OCI-LY3 (cell line): ENCODE measurements at regions not wholly inside any gene's neighbourhood (a gene's known extent, or its start where the extent isn't known, plus 50 kb on each side); places are given as distances from the start of the nearest gene placed in this dataset.

ENCODE experiments used
- H2AFZ ChIP-seq: fragments of 200-600, 300-600 bp; shearing (Covaris generic); 2 replicates; pipeline ENCODE4 v1.6.0; 2014; ENCODE audit warnings: antibody characterized with exemption, low read depth, low read length
- H3K27ac ChIP-seq: fragments of 200-600, 300-600 bp; sonication (generic); 2 replicates; pipeline ENCODE4 v1.5.1; 2014; ENCODE audit warnings: mild to moderate bottlenecking, low read length, moderate library complexity, mixed read lengths
- H3K27me3 ChIP-seq: fragments of 200-600, 300-600 bp; sonication (generic); 2 replicates; pipeline ENCODE4 v1.6.1; 2014; ENCODE audit warnings: low read depth, low read length, mixed read lengths
- H3K36me3 ChIP-seq: fragments of 200-600, 300-600 bp; sonication (generic); replicated peaks from 2 replicates; pipeline ENCODE3; 2014; ENCODE audit warnings: low read depth, low read length, mixed read lengths
- H3K4me1 ChIP-seq: fragments of 300-600, 200-600 bp; sonication (generic); 2 replicates; pipeline ENCODE4 v1.6.1; 2014; ENCODE audit warnings: low read length, mixed read lengths
- H3K4me2 ChIP-seq: fragments of 200-600, 300-600 bp; sonication (generic); 2 replicates; pipeline ENCODE4 v1.6.1; 2014; ENCODE audit warnings: low read length, mixed read lengths
- H3K4me3 ChIP-seq: fragments of 300-600, 200-600 bp; sonication (generic); 2 replicates; pipeline ENCODE4 v1.5.1; 2014; ENCODE audit warnings: antibody characterized with exemption, mild to moderate bottlenecking, low read length, moderate library complexity
- H3K79me2 ChIP-seq: fragments of 300-600, 200-600 bp; shearing (Covaris generic); 2 replicates; pipeline ENCODE4 v1.6.1; 2014; ENCODE audit warnings: mild to moderate bottlenecking, low read length, mixed read lengths
- H3K9ac ChIP-seq: fragments of 300-600, 200-600 bp; shearing (Covaris generic); 2 replicates; pipeline ENCODE4 v1.6.0; 2014; ENCODE audit warnings: mild to moderate bottlenecking, low read length, moderate library complexity
- H3K9me3 ChIP-seq: fragments of 200-600, 300-600 bp; shearing (Covaris generic); 2 replicates; pipeline ENCODE4 v1.6.1; 2014; ENCODE audit warnings: low read length, mixed read lengths; ENCODE audit not compliant: insufficient read depth
- H4K20me1 ChIP-seq: fragments of 200-600, 300-600 bp; sonication (generic); 2 replicates; pipeline ENCODE4 v1.6.1; 2016; ENCODE audit warnings: low read length, mixed read lengths; ENCODE audit not compliant: insufficient read depth
- EZH2phosphoT487 ChIP-seq: fragments of 200-600 bp; shearing (Covaris generic); IDR thresholded peaks from 2 replicates; pipeline ENCODE4 v1.6.1; 2018; ENCODE audit warnings: antibody characterized with exemption, mixed run types, low read depth
- TF ChIP-seq, protein P1 (sequence below): fragments of 200-600, 300-600 bp; sonication (generic); IDR thresholded peaks from 2 replicates; pipeline ENCODE4 v1.5.1; 2014; ENCODE audit warnings: antibody characterized with exemption, low read length, low read depth

DNA sequence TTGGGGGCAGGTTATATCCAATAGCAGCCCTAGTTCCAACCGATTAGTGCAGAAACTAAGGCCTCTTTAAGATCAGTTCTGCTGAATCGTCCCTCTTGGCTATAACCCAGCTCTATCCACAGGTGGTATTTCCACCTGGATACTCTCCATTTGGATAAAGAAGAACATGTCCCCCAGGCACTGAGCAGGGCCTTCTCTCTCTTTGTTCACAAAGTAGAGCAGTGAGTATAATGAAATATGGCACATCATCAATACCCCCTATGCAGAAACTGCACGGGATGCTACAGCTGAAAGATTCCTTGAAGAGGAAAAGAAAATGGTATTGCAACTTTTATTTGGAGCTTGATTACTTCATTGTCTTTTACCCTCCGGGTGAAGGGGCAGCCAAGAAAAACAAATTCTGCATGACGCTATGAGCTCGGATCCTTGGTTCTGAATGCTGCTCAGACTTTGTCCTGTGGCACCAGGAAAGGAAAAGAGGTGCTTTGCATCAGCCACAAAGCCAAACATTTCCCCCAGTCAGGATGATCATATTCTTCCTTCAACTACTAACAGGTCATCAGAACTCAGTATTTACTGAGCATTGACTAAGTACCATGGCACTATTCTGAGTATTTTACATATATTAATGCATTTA lies 399.7 kb downstream of the NPIPA8 start:
- Histone ChIP-seq H2AFZ (no peak overlapping the region), H3K36me3 (no peaks in the 10 kb centered on the region)

DNA sequence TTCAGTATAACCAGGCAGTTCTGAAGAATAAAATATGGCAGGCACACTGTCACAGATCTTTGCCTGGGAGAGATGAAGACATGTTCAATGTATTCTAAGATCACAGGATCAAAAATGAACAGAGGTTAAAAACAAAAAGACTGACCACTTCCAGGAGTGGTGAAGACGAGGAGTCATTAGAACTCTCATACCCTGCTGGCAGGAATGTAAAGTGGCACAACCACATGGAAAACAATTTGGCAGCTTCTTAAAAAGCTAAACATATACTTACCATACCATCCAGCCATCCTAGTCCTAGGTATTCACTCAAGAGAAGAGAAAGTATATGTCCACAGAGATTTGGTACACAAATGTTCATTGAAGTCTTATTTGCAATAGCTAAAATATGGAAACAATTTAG lies 406.3 kb downstream of the NPIPA8 start:
- Histone ChIP-seq H4K20me1 (no peaks in the 10 kb centered on the region), H3K36me3 (no peaks in the 10 kb centered on the region), H3K4me2 (no peak overlapping the region), H3K27me3 (no peaks in the 10 kb centered on the region), H3K4me3 (no peak overlapping the region), H3K79me2 (no peaks in the 10 kb centered on the region), H3K27ac (no peak overlapping the region), H3K9me3 (no peaks in the 10 kb centered on the region), H3K4me1 (no peaks in the 10 kb centered on the region), H3K9ac (no peak overlapping the region), H2AFZ (no peak overlapping the region)
- TF ChIP-seq, protein P1, sequence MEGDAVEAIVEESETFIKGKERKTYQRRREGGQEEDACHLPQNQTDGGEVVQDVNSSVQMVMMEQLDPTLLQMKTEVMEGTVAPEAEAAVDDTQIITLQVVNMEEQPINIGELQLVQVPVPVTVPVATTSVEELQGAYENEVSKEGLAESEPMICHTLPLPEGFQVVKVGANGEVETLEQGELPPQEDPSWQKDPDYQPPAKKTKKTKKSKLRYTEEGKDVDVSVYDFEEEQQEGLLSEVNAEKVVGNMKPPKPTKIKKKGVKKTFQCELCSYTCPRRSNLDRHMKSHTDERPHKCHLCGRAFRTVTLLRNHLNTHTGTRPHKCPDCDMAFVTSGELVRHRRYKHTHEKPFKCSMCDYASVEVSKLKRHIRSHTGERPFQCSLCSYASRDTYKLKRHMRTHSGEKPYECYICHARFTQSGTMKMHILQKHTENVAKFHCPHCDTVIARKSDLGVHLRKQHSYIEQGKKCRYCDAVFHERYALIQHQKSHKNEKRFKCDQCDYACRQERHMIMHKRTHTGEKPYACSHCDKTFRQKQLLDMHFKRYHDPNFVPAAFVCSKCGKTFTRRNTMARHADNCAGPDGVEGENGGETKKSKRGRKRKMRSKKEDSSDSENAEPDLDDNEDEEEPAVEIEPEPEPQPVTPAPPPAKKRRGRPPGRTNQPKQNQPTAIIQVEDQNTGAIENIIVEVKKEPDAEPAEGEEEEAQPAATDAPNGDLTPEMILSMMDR: no peak
- no peak for TF ChIP-seq EZH2phosphoT487

More for the DNA sequence above, 399.7 kb downstream of the NPIPA8 start:
- TF ChIP-seq, protein P1: no peak
- Histone ChIP-seq H4K20me1 (no peaks in the 10 kb centered on the region), H3K4me3 (no peak overlapping the region), H3K4me1 (no peaks in the 10 kb centered on the region), H3K9me3 (no peaks in the 10 kb centered on the region), H3K4me2 (no peak overlapping the region), H3K9ac (no peak overlapping the region), H3K27me3 (no peaks in the 10 kb centered on the region), H3K27ac (no peak overlapping the region), H3K79me2 (no peaks in the 10 kb centered on the region)

DNA sequence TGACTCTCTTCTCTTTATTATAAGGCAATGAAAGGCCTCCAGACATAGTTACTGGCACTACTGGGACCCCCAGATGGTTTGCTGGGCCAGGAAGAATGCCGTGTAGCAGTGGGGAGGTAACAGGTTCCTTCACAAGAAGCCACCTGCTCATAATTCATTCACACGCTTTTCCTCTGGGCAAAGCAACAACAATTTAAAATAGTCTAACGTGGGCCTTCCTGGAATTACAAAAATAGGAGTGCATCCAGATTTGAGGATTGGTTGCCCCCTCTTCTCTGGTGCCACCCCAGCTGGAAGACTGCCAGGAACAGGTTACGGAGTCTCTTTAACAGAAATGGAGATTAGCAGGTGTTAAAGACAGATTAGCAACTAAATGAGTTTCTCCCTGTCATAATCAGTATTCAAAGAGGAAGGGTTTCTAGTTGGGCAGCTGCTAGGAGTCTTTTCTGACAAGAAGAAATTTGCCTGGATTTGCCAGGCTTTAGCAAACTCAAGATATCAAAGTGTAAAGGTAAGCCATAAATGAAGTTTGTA lies 409.6 kb downstream of the NPIPA8 start:
- no peak overlapping the region for H3K9ac ChIP-seq
- no peaks in the 10 kb centered on the region for H3K79me2 ChIP-seq
- no peaks in the 10 kb centered on the region for H4K20me1 ChIP-seq
- no peaks in the 10 kb centered on the region for H3K4me1 ChIP-seq
- no peak overlapping the region for H3K4me2 ChIP-seq
- H3K27ac ChIP-seq: no peak overlapping the region
- H3K27me3 ChIP-seq: no peaks in the 10 kb centered on the region
- H3K36me3 ChIP-seq: no peaks in the 10 kb centered on the region
- H3K4me3 ChIP-seq: no peak overlapping the region
- H2AFZ ChIP-seq: no peak overlapping the region
- no peak for TF ChIP-seq EZH2phosphoT487
- TF ChIP-seq, protein P1: no peak
- H3K9me3 ChIP-seq: no peaks in the 10 kb centered on the region

DNA sequence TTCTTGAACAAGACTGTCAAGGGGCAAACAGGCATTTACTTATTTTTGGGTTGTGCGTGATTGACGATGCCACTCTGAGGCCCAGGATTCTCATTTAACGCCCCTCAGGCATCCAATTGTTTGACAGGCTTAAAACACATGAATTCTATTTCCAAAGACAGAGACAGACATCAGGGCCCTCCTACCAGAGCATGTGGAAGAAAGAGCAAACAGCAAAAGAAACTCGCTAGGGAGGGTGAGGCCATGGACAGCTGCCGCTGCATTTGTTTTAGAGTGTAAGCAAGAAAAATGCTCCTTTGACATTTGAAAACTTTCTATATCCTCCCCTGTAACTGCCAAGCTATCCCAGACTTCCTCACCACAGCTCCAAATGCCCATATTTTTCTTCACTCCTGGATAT lies 410.1 kb downstream of the NPIPA8 start:
- no peak overlapping the region for H3K9ac ChIP-seq
- H3K27me3 ChIP-seq: no peaks in the 10 kb centered on the region
- H3K9me3 ChIP-seq: no peaks in the 10 kb centered on the region
- no peak overlapping the region for H3K27ac ChIP-seq
- no peak overlapping the region for H3K4me3 ChIP-seq
- H3K79me2 ChIP-seq: no peaks in the 10 kb centered on the region
- H3K4me2 ChIP-seq: no peak overlapping the region
- no peaks in the 10 kb centered on the region for H4K20me1 ChIP-seq
- TF ChIP-seq, protein P1: no peak
- no peak for TF ChIP-seq EZH2phosphoT487
- no peak overlapping the region for H2AFZ ChIP-seq
- H3K4me1 ChIP-seq: no peaks in the 10 kb centered on the region
- H3K36me3 ChIP-seq: no peaks in the 10 kb centered on the region
